VCaP (cell line): ENCODE measurements at regions not wholly inside any gene's neighbourhood (a gene's known extent, or its start where the extent isn't known, plus 50 kb on each side); places are given as distances from the start of the nearest gene placed in this dataset.

ENCODE experiments used
- H3K27ac ChIP-seq: fragments of 450-650 bp; 2 replicates; pipeline ENCODE4 v1.5.1; 2017
- TF ChIP-seq, protein P1 (sequence below): fragments of 450-650 bp; conservative IDR thresholded peaks from 2 replicates; pipeline ENCODE4 v1.5.1; 2017; ENCODE audit warnings: mild to moderate bottlenecking, moderate library complexity

DNA sequence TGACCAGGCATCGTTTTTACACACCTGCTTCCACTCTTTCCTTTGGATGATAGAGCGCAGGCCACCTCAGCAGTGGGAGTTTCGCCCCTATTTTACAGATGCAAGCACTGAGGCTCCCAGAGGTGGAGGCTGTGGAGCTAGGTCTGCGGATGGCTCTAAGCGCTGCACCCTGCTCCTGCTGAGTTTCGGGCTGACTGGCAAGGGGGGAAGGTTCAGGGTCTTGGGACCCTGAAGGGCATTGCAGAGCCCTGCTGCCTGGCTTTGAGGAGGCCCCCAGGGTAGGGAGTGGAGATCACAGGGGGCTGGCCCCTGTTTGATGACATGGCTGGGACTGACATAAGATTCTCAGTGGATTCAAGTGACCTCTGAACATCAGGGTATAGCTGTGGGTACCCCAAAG lies 62.8 kb upstream of the NKX1-1 start:
- TF ChIP-seq, protein P1, sequence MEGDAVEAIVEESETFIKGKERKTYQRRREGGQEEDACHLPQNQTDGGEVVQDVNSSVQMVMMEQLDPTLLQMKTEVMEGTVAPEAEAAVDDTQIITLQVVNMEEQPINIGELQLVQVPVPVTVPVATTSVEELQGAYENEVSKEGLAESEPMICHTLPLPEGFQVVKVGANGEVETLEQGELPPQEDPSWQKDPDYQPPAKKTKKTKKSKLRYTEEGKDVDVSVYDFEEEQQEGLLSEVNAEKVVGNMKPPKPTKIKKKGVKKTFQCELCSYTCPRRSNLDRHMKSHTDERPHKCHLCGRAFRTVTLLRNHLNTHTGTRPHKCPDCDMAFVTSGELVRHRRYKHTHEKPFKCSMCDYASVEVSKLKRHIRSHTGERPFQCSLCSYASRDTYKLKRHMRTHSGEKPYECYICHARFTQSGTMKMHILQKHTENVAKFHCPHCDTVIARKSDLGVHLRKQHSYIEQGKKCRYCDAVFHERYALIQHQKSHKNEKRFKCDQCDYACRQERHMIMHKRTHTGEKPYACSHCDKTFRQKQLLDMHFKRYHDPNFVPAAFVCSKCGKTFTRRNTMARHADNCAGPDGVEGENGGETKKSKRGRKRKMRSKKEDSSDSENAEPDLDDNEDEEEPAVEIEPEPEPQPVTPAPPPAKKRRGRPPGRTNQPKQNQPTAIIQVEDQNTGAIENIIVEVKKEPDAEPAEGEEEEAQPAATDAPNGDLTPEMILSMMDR = no peak
- no peak overlapping the region for H3K27ac ChIP-seq

DNA sequence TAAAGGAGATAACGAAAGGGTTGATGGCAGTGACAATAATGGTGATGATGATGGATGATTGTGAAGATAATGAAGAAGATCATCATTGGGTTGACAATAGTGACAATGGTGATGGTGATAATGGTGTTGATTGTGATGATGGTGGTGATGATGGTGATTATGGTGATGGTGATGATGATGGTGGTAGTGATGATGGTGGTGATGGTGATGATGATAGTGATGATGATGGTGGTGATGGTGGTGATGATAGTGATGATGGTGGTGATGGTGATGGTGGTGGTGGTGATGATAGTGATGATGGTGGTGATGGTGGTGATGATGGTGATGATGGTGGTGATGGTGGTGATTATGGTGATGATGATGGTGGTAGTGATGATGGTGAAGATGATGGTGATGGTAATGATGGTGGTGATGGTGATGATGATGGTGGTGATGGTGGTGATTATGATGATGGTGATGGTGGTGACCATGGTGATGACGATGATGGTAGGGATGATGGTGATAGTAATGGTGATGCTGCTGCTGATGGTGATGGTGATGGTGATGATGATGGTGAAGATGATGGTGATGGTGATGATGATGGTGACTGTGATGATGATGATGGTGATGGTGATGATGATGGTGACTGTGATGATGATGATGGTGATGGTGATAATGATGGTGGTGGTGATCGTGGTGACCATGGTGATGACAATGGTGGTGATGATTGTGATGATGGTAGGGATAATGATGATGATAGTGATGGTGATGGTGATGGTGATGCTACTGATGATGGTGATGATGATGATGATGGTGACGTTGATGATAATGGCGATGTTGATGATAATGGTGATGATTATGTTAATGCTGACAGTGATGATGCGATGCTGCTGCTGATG lies 61.6 kb upstream of the NKX1-1 start:
- no peak overlapping the region for H3K27ac ChIP-seq
- TF ChIP-seq, protein P1 = no peak

- no peak overlapping the region for H3K27ac ChIP-seq
- TF ChIP-seq, protein P1 = no peak
These were observed 60.6 kb upstream of the NKX1-1 start for GRCh38 chr4:1466863-1467165.

DNA sequence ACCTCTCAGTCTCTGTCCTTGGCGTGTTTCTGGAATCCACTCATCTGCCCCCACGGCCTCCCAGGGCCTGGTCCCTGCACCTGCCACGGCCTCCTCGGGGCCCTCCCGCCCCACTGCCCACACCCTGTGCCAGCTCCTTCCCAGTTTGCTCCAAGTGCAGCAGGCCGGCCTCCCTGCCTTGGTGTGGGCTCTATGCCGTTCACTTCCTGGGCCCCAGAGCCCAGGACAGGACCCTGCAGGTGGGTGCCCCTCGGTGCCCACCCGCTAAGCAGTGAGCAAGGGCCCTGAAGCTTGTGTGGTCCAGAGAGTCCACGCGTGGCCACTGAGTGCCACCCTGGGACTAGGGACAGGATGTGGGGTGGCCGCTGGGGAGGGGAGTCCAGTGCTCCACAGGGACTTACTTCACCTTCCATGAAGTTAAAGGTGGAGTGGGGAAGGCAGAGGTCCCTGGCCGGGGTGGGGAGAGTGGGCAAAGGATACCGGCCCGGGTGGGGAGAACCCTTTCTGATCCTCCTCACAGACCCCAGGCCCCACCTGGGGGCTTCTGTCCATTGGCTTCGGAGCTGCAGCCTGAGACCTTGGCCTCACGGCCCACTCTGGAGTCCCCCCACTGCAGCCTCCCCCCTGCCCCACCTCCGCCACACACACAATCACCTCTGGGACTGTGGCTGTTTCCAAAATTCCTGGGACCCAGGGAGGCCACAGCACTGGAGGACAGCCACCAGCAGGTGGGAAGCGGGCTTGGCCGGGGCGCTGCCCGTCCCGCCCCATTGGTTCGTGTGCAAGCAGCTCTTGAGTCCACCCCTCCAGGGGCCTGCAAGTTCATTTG lies 60.0 kb upstream of the NKX1-1 start:
- TF ChIP-seq, protein P1 = no peak
- H3K27ac ChIP-seq = no peak overlapping the region

- TF ChIP-seq, protein P1 = no peak
- H3K27ac ChIP-seq = no peak overlapping the region
These were observed 59.2 kb upstream of the NKX1-1 start for GRCh38 chr4:1465173-1466033.

- TF ChIP-seq, protein P1 = no peak
- no peak overlapping the region for H3K27ac ChIP-seq
These were observed 58.4 kb upstream of the NKX1-1 start for GRCh38 chr4:1464581-1465171.
